GDM1 (cell line): ENCODE measurements at regions not wholly inside any gene's neighbourhood (a gene's known extent, or its start where the extent isn't known, plus 50 kb on each side); places are given as distances from the start of the nearest gene placed in this dataset.

ENCODE experiments used
- DNase-seq: peaks from one replicate; lab custom pipeline; 2025; lab: John Stamatoyannopoulos, UW

DNA sequence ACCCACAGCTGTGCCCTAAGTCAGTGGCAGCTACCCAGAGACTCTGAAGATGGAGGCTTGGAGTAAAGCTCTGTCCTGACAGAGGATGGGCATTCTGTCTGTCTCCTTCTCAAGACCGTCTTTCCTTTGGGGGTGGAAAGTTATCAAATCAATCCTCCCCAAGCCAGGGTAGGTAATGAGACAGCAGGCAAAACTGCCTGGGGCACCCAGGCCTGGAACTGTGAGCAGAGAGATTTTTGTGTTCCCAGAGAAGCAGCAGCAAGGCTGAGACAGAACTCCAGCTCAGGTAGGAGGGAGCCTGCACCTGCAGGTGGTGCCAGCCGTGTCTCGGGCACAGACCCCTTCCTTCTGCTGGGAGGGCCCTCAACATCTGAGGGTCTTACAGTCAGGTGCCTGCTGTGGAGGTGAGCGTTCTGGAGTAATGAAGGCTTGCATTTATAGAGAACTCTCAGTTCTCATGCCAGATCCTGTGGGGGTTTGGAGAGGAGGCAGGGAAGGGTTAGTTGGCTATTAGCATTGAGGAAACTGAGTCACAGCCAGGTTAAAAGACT is 95.6 kb downstream of the RIPK4 start:
- no peak for DNase-seq

- DNase-seq = no peak
Observed at GRCh38 chr21:41670056-41670805, 96.6 kb downstream of the RIPK4 start.

- no peak for DNase-seq
Observed at GRCh38 chr21:41669533-41669830, 97.4 kb downstream of the RIPK4 start.

DNA sequence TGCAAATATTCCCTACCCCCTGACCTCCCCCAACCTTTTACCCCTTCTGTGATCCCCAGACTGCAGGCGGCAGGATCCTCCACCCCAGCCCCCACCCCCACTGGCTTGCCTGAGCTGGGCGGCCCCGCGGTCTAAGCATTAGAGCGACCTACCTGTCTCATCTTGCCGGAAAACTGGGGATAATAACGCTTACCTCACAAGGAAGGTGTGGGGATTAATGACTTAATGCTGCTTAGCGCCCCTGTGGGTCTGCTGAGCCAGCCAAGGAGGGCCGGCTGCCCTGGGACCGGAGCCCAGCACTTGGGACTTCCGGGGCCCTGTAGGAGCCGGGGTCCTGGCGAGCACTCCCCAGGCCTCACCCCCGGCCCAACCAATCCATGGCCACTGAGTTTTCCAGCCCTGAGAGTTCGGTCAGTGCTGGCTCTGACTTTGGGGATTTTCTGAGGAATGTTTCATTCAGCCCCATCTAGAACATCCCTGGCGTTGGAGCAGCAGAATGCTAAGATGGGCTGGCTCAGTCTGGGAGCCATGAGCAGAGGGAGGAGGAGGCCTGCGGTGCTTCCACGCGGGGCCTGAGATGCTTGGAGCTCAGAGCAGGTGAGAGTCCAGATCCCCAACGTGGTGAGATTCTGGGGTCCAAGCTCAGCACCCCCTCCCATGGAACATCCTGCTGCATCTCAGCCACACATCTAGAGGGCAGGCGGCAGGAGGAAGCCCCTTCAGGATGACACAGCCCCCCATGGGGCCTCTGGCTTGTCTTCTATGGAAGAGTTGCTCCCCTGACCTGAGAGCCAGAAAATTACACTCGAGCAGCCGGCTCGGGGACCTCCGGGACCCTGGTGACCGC is 97.9 kb downstream of the RIPK4 start:
- no peak for DNase-seq

DNA sequence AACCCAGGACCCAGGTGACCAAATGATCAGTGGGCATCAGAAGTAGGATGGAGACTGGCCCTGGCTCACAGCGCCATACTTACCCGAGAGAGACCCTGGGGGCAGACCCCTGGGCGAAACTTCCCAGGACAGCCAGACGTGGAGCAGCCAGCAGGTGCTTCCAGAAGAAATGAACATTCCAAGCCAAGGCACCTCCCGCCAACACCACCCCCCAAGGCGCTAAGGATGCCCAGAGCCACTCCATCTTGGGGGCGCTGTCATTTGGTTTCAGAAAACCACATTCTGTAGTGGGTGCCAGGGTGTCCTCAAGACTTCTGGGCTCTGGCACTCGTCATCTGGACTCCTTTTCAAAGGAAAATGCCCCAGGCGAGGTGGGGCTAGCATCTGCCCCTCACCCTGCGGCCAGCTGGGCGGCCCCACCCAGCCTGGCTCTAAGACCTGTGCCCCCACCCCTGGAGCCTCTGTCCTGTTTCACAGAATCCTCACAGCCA is 98.8 kb downstream of the RIPK4 start:
- DNase-seq = no peak

- DNase-seq = no peak
Observed at GRCh38 chr21:41667136-41667535, 99.7 kb downstream of the RIPK4 start.

- no peak for DNase-seq
Observed at GRCh38 chr21:41666641-41667081, 100.2 kb downstream of the RIPK4 start.

- no peak for DNase-seq
Observed at GRCh38 chr21:41665766-41666595, 100.9 kb downstream of the RIPK4 start.

DNA sequence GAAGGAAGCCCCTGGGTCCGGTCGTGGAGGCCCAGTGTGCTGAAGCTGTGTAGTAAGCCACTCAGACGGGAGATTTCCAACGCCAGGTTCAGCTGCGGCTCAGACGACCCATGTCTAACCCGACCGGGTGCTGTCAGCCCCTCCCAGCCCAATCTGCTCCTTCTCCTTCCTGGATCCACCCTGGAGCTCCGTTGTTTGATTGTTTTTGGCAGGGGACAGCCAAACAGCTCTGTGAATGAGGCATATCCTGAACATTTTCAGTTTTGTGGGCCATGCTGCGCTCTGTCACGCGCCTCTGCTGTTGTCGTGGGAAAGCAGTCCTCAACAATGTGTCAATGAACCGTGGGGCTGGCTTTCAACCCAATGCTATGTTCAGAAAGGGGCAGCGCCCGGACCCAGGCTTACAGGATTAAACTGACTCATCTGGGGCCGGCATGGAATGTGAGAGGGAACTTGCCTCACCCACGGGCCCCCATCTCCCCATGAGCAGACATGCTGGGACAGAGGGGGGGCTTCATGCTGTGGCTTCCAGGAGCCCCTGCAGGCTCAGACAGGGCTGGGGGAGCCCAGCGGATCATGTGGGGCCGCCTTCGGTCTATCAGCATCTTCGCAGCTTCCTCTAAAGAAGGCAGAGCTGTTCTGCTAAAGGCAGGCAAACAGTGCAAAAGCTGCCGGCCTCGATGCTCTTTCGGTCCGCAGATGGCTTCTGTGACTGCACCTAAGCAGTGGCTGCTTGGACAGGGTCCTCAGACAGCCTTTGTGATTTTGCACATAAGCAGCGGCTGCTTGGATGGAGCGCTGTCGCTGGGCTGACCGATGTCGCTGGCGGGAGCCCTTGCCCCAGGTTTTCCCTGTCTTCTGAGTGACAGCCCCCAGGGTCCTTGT is 101.7 kb downstream of the RIPK4 start:
- no peak for DNase-seq

DNA sequence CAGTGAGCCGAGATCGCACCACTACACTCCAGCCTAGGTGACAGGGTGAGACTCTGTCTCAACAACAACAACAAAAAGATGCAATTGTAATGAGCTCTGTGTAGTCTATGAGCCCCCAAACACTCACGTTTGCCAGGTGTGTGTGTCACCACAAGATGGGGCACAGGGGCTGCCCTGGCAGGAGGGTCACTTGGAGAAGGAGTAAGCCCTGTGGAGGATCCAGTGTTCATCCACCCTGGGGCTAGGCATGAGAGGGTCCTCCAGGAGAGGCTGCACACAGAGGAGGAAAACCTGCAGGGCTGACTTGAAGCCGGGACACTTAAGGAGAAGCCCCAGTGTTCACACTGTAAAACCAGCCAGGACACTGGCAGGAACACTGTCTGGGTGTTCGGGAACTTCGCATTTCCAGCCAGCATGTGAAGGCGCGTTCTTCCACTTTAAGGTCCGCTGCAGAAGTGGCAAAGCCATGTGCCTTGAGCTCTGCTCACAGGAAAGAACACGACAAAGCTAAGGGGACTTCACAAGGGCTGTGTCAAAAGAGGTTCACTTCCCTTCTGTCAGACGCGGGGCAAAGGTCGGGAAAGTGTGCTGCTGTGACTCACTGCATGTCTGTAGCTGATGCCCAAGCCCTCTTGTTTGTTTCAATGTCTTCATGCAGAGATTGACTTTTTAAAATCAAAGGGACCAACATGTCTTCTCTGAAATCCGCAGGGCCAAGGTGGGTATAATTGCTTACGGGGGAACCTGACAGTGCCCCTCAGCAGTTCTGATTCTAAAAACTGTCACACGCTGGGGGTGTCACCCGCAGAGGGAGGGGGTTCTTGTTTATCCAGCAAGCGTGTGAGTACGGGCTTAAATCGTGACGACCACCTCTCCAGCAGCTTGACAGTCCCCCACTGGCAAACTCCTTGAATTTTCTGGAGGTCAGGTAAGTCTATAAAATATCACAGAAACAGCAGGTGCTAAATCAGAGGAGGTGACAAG is 102.8 kb downstream of the RIPK4 start:
- DNase-seq = no peak

DNA sequence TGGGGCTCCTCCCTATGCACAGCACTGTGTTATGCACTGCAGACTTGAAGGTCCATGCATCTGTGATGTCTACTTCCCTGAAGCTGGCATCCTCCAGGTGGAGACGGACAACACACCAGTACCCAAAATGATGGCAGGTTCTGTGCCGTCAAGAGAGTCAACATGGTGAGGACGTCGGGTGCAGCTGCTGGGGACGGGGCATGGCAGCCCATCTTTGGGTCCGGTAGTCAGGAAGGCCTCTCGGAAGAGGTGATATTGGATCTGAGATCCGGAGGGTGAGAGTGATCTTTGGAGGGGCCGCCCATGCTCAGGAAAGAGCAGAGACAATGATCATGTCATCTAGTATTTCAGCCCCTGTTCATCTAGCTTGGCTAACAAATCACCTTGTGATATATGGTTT is 104.1 kb downstream of the RIPK4 start:
- no peak for DNase-seq

DNA sequence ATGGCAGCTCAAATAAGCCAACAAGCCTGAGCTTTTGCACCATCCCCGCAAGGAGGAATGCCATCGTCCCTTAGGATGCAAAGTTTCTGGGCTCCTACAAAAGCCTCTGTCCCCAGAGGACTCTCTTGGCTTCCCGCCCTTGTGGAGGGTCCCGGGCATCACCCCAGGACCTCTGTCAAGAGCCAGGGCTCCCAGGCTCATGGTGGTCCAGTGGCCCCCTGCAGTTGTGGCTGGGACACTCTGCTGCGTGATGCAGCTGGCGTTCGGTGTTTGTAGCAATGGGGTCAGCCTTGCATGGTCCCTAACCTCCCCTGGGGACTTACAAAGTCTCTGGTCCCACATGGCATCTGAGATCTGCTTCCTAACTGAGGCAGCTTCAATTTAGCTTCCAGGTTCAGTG is 104.7 kb downstream of the RIPK4 start:
- no peak for DNase-seq

DNA sequence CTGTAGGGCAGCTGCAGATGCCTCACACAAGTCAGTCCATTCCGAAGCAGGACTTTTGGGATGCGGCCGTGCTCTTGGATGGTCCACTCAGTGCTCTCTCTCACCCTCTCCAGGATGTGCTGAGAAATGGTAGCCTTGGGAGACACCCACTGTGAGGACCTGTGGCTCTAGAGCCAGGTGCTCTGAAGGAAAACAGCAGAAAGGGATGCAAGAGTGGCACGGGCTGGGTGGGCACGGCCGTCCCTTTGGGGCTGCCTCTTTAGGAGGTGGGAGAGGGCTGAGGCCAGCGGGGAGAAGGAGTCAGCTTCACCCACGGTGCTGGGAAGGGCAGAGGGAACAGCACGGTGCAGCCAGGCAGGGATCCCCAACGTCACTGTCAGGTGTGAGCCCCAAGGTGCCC is 106.1 kb downstream of the RIPK4 start:
- DNase-seq = no peak

- no peak for DNase-seq
Observed at GRCh38 chr21:41659791-41660560, 106.9 kb downstream of the RIPK4 start.

- DNase-seq = no peak
Observed at GRCh38 chr21:41656946-41657525, 109.8 kb downstream of the RIPK4 start.

- DNase-seq = no peak
Observed at GRCh38 chr21:41655259-41655658, 111.6 kb downstream of the RIPK4 start.

GRCh38 chr21:41653954-41654491 is 112.8 kb downstream of the RIPK4 start:
- no peak for DNase-seq

GRCh38 chr21:41653243-41653953 is 113.5 kb downstream of the RIPK4 start:
- no peak for DNase-seq
